ENCODE measurements at regions not wholly inside any gene's neighbourhood (a gene's known extent, or its start where the extent isn't known, plus 50 kb on each side); places are given as distances from the start of the nearest gene placed in this dataset.
A peak's percentile ranks its signal among the peaks of the same experiment; 100 is the strongest.

DNA sequence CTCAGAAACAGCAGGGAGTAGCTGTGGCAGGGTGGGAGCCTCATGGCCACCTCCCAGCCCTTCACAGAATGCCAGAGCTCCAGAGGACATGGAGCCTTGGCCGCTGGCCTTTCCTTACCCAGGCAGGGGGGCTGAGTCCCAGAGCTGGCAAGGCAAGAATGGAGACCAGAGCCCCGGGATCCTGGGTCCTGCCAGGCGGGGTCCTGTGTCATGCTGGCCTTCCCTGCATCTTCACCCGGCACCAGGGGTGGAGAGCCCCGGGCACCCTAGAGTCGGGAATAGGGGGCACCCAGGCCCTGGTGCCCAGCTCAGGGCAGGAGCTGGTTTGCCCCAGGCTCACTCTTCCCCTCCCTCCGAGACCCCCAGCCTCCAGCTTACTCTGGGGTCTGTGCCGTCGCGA is 519.9 kb downstream of the TBC1D22A start:
- H3K4me3 ChIP-seq (ENCODE audit: low read length in 2 of 2) = no peak overlapping the region
- H3K23ac ChIP-seq (ENCODE audit: low read depth, low read length, poor library complexity) = no peak overlapping the region
- no CpG with 5 or more reads among the region's 10 CpGs for WGBS, 2 donors (ENCODE audit: extremely low coverage in 2 of 2, insufficient read length in 2 of 2, insufficient replicate concordance in 1 of 2)
- peaks cover 0 to 38% (median 0%) of the 10 kb centered on the region in 3 experiments for H3K27me3 ChIP-seq (ENCODE audit: control insufficient read depth in 3 of 3, insufficient read depth in 3 of 3, low read depth in 1 of 3, low read length in 3 of 3)
- no peak overlapping the region for H2BK5ac ChIP-seq (ENCODE audit: low read length)
- H2BK15ac ChIP-seq (ENCODE audit: low read length) = no peak overlapping the region
- no peak overlapping the region for H3K14ac ChIP-seq (ENCODE audit: low read length)
- H3K79me1 ChIP-seq (ENCODE audit: low read depth, low read length) = no peaks in the 10 kb centered on the region
- H3K9me3 ChIP-seq (replicated peaks in 1 of 2; ENCODE audit: control insufficient read depth in 2 of 2, insufficient read depth in 1 of 2, low read depth in 1 of 2, low read length in 2 of 2) = peaks cover 0 to 72% of the 10 kb centered on the region in 2 donors
- DNase-seq (ENCODE audit: low spot score) = no peak
- no peak overlapping the region for H2AK5ac ChIP-seq (ENCODE audit: low read depth, low read length)
- H3K4me2 ChIP-seq (ENCODE audit: insufficient read depth, low read length, poor library complexity, severe bottlenecking) = no peak overlapping the region
- no peak overlapping the region for H4K91ac ChIP-seq (ENCODE audit: low read depth, low read length, poor library complexity)
- no peak overlapping the region for H3K18ac ChIP-seq (ENCODE audit: low read length)
- H3K36me3 ChIP-seq (replicated peaks in 1 of 2; ENCODE audit: control insufficient read depth in 2 of 2, insufficient read depth in 2 of 2, low read length in 2 of 2) = no peaks in the 10 kb centered on the region
- no peak overlapping the region for H4K8ac ChIP-seq (ENCODE audit: low read depth, low read length)
- no peaks in the 10 kb centered on the region for H3K4me1 ChIP-seq (ENCODE audit: control insufficient read depth in 2 of 2, insufficient read depth in 1 of 2, low read depth in 1 of 2, low read length in 2 of 2)
- H3K27ac ChIP-seq (replicated peaks; ENCODE audit: low read length) = no peak overlapping the region
- H2BK12ac ChIP-seq (ENCODE audit: low read length) = no peak overlapping the region
- H3K9ac ChIP-seq (ENCODE audit: low read depth, low read length, poor library complexity) = no peak overlapping the region
- no peak overlapping the region for H2AFZ ChIP-seq (ENCODE audit: low read length)
- H3K4ac ChIP-seq (ENCODE audit: low read length) = no peak overlapping the region
- H2BK120ac ChIP-seq (ENCODE audit: low read depth, low read length) = no peak overlapping the region

DNA sequence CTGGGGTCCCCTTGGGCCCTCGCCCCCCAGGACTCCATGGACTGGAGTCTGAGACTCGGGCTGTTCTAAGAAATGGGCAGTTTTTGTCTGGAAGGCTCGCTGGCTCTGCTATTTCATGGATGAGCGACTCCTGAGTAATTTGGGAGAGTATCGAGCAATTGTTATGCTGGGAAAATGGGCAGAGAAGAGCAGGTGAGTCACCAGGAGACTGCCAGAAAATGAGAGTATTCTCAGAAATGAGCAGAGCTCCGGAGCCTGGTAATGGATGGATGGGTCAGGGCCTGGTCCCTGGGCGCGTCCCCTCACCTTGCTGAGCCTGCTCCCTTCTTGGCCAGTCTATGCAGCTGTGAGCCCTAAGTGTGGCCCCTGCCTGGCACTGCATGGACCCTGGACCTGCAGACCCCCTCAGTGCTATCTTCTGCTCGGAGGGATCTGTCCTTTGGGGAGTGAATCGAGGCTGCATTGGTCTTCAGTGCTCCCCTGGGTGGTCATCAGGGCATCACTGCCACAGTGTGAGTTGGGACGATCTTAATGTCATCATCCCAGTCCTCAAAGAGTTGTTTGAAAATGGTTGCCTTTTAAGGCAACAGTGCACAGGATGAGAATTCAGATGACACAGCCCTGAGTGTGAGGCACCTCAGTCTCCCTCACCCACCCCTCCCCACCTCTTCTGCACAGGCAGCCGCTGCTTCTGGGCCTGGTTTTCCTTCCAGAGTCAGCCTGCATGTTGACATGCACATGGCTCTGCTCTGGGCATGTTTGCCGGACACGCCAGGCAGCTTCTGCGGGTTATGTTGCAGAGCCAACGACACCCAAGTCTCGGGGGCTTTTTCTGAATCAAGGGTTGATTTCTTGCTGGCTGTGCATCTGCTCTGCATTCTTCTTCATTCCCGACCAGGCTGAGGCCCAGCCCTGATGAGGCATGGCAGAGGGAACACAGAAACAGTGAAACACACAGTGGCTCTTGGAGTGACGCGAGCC is 519.0 kb downstream of the TBC1D22A start:
- no peak overlapping the region for H3K23ac ChIP-seq (ENCODE audit: low read depth, low read length, poor library complexity)
- no peak overlapping the region for H3K4ac ChIP-seq (ENCODE audit: low read length)
- no peaks in the 10 kb centered on the region for H3K79me1 ChIP-seq (ENCODE audit: low read depth, low read length)
- no peak overlapping the region for H3K9ac ChIP-seq (ENCODE audit: low read depth, low read length, poor library complexity)
- no peak overlapping the region for H2AK5ac ChIP-seq (ENCODE audit: low read depth, low read length)
- peak overlapping the region in 1 of 2 donors; percentile 32 for H3K4me3 ChIP-seq (ENCODE audit: low read length in 2 of 2)
- no peak overlapping the region for H2AFZ ChIP-seq (ENCODE audit: low read length)
- DNase-seq (ENCODE audit: low spot score) = no peak
- H3K9me3 ChIP-seq (replicated peaks in 1 of 2; ENCODE audit: control insufficient read depth in 2 of 2, insufficient read depth in 1 of 2, low read depth in 1 of 2, low read length in 2 of 2) = peaks cover 0 to 73% of the 10 kb centered on the region in 2 donors
- no peak overlapping the region for H4K91ac ChIP-seq (ENCODE audit: low read depth, low read length, poor library complexity)
- H2BK5ac ChIP-seq (ENCODE audit: low read length) = peak overlapping the region; percentile 59
- H3K27me3 ChIP-seq (ENCODE audit: control insufficient read depth in 3 of 3, insufficient read depth in 3 of 3, low read depth in 1 of 3, low read length in 3 of 3) = peaks cover 0 to 38% (median 0%) of the 10 kb centered on the region in 3 experiments
- H3K14ac ChIP-seq (ENCODE audit: low read length) = no peak overlapping the region
- WGBS, 2 donors (ENCODE audit: extremely low coverage in 2 of 2, insufficient read length in 2 of 2, insufficient replicate concordance in 1 of 2) = no CpG with 5 or more reads among the region's 20 CpGs
- no peak overlapping the region for H2BK120ac ChIP-seq (ENCODE audit: low read depth, low read length)
- no peak overlapping the region for H4K8ac ChIP-seq (ENCODE audit: low read depth, low read length)
- no peak overlapping the region for H3K27ac ChIP-seq (replicated peaks; ENCODE audit: low read length)
- H3K36me3 ChIP-seq (replicated peaks in 1 of 2; ENCODE audit: control insufficient read depth in 2 of 2, insufficient read depth in 2 of 2, low read length in 2 of 2) = no peaks in the 10 kb centered on the region
- H3K4me2 ChIP-seq (ENCODE audit: insufficient read depth, low read length, poor library complexity, severe bottlenecking) = no peak overlapping the region
- H3K4me1 ChIP-seq (ENCODE audit: control insufficient read depth in 2 of 2, insufficient read depth in 1 of 2, low read depth in 1 of 2, low read length in 2 of 2) = no peaks in the 10 kb centered on the region
- no peak overlapping the region for H2BK12ac ChIP-seq (ENCODE audit: low read length)
- no peak overlapping the region for H3K18ac ChIP-seq (ENCODE audit: low read length)
- no peak overlapping the region for H2BK15ac ChIP-seq (ENCODE audit: low read length)

DNA sequence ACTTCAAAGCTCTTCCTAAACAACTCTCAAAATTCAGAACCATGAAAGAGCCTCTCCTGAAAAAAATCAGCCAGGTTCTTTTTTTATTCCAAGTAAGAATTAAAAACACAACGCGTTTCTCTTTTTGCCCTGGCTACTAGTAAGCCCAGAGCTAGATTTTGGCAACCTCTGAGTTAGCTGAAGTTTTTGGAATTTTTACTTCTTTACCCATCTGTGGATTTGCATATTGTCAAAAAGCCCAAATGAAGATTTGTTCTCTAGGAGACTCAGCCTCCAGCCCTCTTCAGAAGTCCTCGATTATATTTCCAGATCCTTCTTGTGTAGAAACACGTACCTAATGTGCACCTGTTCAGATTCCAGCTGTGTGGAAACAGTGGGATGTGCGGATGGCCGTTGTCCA is 517.9 kb downstream of the TBC1D22A start:
- Histone ChIP-seq H3K79me1 (ENCODE audit: low read depth, low read length) (no peaks in the 10 kb centered on the region), H2BK15ac (ENCODE audit: low read length) (no peak overlapping the region), H3K27ac (replicated peaks; ENCODE audit: low read length) (no peak overlapping the region), H3K4me3 (ENCODE audit: low read length in 2 of 2) (no peak overlapping the region), H2BK12ac (ENCODE audit: low read length) (no peak overlapping the region), H3K27me3 (ENCODE audit: control insufficient read depth in 3 of 3, insufficient read depth in 3 of 3, low read depth in 1 of 3, low read length in 3 of 3) (peaks cover 0 to 35% (median 0%) of the 10 kb centered on the region in 3 experiments), H3K4me1 (ENCODE audit: control insufficient read depth in 2 of 2, insufficient read depth in 1 of 2, low read depth in 1 of 2, low read length in 2 of 2) (no peaks in the 10 kb centered on the region), H3K9me3 (replicated peaks in 1 of 2; ENCODE audit: control insufficient read depth in 2 of 2, insufficient read depth in 1 of 2, low read depth in 1 of 2, low read length in 2 of 2) (peaks cover 0 to 73% of the 10 kb centered on the region in 2 donors), H2AFZ (ENCODE audit: low read length) (no peak overlapping the region), H3K9ac (ENCODE audit: low read depth, low read length, poor library complexity) (no peak overlapping the region), H2AK5ac (ENCODE audit: low read depth, low read length) (no peak overlapping the region), H4K8ac (ENCODE audit: low read depth, low read length) (no peak overlapping the region), H4K91ac (ENCODE audit: low read depth, low read length, poor library complexity) (no peak overlapping the region), H3K36me3 (replicated peaks in 1 of 2; ENCODE audit: control insufficient read depth in 2 of 2, insufficient read depth in 2 of 2, low read length in 2 of 2) (no peaks in the 10 kb centered on the region), H3K23ac (ENCODE audit: low read depth, low read length, poor library complexity) (no peak overlapping the region), H3K18ac (ENCODE audit: low read length) (no peak overlapping the region), H3K14ac (ENCODE audit: low read length) (no peak overlapping the region), H2BK5ac (ENCODE audit: low read length) (no peak overlapping the region), H2BK120ac (ENCODE audit: low read depth, low read length) (no peak overlapping the region), H3K4me2 (ENCODE audit: insufficient read depth, low read length, poor library complexity, severe bottlenecking) (no peak overlapping the region), H3K4ac (ENCODE audit: low read length) (no peak overlapping the region)
- no CpG with 5 or more reads among the region's 6 CpGs for WGBS, 2 donors (ENCODE audit: extremely low coverage in 2 of 2, insufficient read length in 2 of 2, insufficient replicate concordance in 1 of 2)
- DNase-seq (ENCODE audit: low spot score) = no peak

DNA sequence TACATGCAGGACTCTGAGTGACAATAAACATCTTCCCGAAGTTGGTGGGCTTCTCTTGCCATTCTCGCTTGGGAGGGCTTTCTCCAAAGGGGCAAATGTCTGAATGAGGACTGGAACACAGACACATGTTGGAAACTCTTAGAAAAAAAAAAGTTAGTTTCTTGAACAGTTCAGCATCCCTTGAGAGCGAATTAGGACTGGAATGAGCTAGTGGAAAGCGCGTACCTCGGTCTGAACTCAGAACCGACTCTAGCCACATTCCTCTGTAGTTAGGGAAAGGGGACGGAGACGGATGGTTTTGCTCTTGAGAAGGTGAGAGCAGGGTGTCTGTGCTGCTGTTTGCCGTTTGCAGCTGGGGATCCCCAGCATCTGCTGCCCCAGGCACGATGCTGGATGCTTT is 517.3 kb downstream of the TBC1D22A start:
- Histone ChIP-seq H3K27ac (replicated peaks; ENCODE audit: low read length) (no peak overlapping the region), H3K9me3 (replicated peaks in 1 of 2; ENCODE audit: control insufficient read depth in 2 of 2, insufficient read depth in 1 of 2, low read depth in 1 of 2, low read length in 2 of 2) (peaks cover 0 to 76% of the 10 kb centered on the region in 2 donors), H4K91ac (ENCODE audit: low read depth, low read length, poor library complexity) (no peak overlapping the region), H3K4ac (ENCODE audit: low read length) (no peak overlapping the region), H2AFZ (ENCODE audit: low read length) (no peak overlapping the region), H2BK12ac (ENCODE audit: low read length) (no peak overlapping the region), H2AK5ac (ENCODE audit: low read depth, low read length) (no peak overlapping the region), H2BK15ac (ENCODE audit: low read length) (no peak overlapping the region), H4K8ac (ENCODE audit: low read depth, low read length) (no peak overlapping the region), H3K36me3 (replicated peaks in 1 of 2; ENCODE audit: control insufficient read depth in 2 of 2, insufficient read depth in 2 of 2, low read length in 2 of 2) (no peaks in the 10 kb centered on the region), H3K14ac (ENCODE audit: low read length) (no peak overlapping the region), H3K23ac (ENCODE audit: low read depth, low read length, poor library complexity) (no peak overlapping the region), H3K4me1 (ENCODE audit: control insufficient read depth in 2 of 2, insufficient read depth in 1 of 2, low read depth in 1 of 2, low read length in 2 of 2) (no peaks in the 10 kb centered on the region), H3K4me3 (ENCODE audit: low read length in 2 of 2) (no peak overlapping the region), H2BK120ac (ENCODE audit: low read depth, low read length) (no peak overlapping the region), H3K18ac (ENCODE audit: low read length) (no peak overlapping the region), H3K4me2 (ENCODE audit: insufficient read depth, low read length, poor library complexity, severe bottlenecking) (no peak overlapping the region), H3K27me3 (ENCODE audit: control insufficient read depth in 3 of 3, insufficient read depth in 3 of 3, low read depth in 1 of 3, low read length in 3 of 3) (peaks cover 0 to 34% (median 0%) of the 10 kb centered on the region in 3 experiments), H3K9ac (ENCODE audit: low read depth, low read length, poor library complexity) (no peak overlapping the region), H3K79me1 (ENCODE audit: low read depth, low read length) (no peaks in the 10 kb centered on the region), H2BK5ac (ENCODE audit: low read length) (no peak overlapping the region)
- no CpG with 5 or more reads among the region's 11 CpGs for WGBS, 2 donors (ENCODE audit: extremely low coverage in 2 of 2, insufficient read length in 2 of 2, insufficient replicate concordance in 1 of 2)
- DNase-seq (ENCODE audit: low spot score) = no peak
